IPS DF 4.7 (cell line): ENCODE measurements at regions not wholly inside any gene's neighbourhood (a gene's known extent, or its start where the extent isn't known, plus 50 kb on each side); places are given as distances from the start of the nearest gene placed in this dataset.
"Not testable (repeated sequence)": the region's sequence is repeated elsewhere in the genome, so short reads cannot be mapped to it uniquely, and the experiment has no call there.

Experiments used
- DNase-seq: peaks from one replicate; pipeline ENCODE4 v3.0.0-alpha.2; 2013; ENCODE audit warnings: low spot score; ENCODE audit errors: extremely low read depth

- DNase-seq = no peak
Observed at GRCh38 chr5:163345216-163345615, 92.2 kb upstream of the CCNG1 start.

GRCh38 chr5:163347671-163348070 is 89.7 kb upstream of the CCNG1 start:
- peak; percentile 56 for DNase-seq

- DNase-seq = no peak
Observed at GRCh38 chr5:163350083-163350482, 87.3 kb upstream of the CCNG1 start.

GRCh38 chr5:163352531-163352930 is 84.9 kb upstream of the CCNG1 start:
- DNase-seq = no peak

GRCh38 chr5:163355811-163356210 is 81.6 kb upstream of the CCNG1 start:
- DNase-seq = not testable (repeated sequence)

- no peak for DNase-seq
Observed at GRCh38 chr5:163357636-163358035, 79.8 kb upstream of the CCNG1 start.

GRCh38 chr5:163360656-163361055 is 76.7 kb upstream of the CCNG1 start:
- no peak for DNase-seq

GRCh38 chr5:163361450-163361849 is 75.9 kb upstream of the CCNG1 start:
- no peak for DNase-seq

- DNase-seq = no peak
Observed at GRCh38 chr5:163362840-163363371, 74.5 kb upstream of the CCNG1 start.

- DNase-seq = no peak
Observed at GRCh38 chr5:163363389-163363788, 74.0 kb upstream of the CCNG1 start.

- DNase-seq = no peak
Observed at GRCh38 chr5:163366757-163367156, 70.6 kb upstream of the CCNG1 start.

GRCh38 chr5:163369776-163370385 is 67.5 kb upstream of the CCNG1 start:
- no peak for DNase-seq

GRCh38 chr5:163373436-163374084 is 63.8 kb upstream of the CCNG1 start:
- DNase-seq = no peak

GRCh38 chr5:163377982-163378381 is 59.4 kb upstream of the CCNG1 start:
- DNase-seq = no peak

GRCh38 chr5:163379298-163380155 is 57.9 kb upstream of the CCNG1 start:
- DNase-seq = no peak

- no peak for DNase-seq
Observed at GRCh38 chr5:163381832-163382231, 55.6 kb upstream of the CCNG1 start.

- DNase-seq = no peak
Observed at GRCh38 chr5:163383754-163384153, 53.6 kb upstream of the CCNG1 start.

GRCh38 chr5:163384669-163385068 is 52.7 kb upstream of the CCNG1 start:
- no peak for DNase-seq

GRCh38 chr5:163385271-163385670 is 52.1 kb upstream of the CCNG1 start:
- DNase-seq = no peak

GRCh38 chr5:163385824-163386223 is 51.6 kb upstream of the CCNG1 start:
- no peak for DNase-seq

GRCh38 chr5:163386352-163386751 is 51.0 kb upstream of the CCNG1 start:
- DNase-seq = no peak
